OCI-LY3 (cell line): ENCODE measurements at regions not wholly inside any gene's neighbourhood (a gene's known extent, or its start where the extent isn't known, plus 50 kb on each side); places are given as distances from the start of the nearest gene placed in this dataset.

Experiments
- H2AFZ ChIP-seq: fragments of 200-600, 300-600 bp; shearing (Covaris generic); 2 replicates; pipeline ENCODE4 v1.6.0; 2014; ENCODE audit warnings: antibody characterized with exemption, low read depth, low read length
- H3K27ac ChIP-seq: fragments of 200-600, 300-600 bp; sonication (generic); 2 replicates; pipeline ENCODE4 v1.5.1; 2014; ENCODE audit warnings: mild to moderate bottlenecking, low read length, moderate library complexity, mixed read lengths
- H3K27me3 ChIP-seq: fragments of 200-600, 300-600 bp; sonication (generic); 2 replicates; pipeline ENCODE4 v1.6.1; 2014; ENCODE audit warnings: low read depth, low read length, mixed read lengths
- H3K36me3 ChIP-seq: fragments of 200-600, 300-600 bp; sonication (generic); replicated peaks from 2 replicates; pipeline ENCODE3; 2014; ENCODE audit warnings: low read depth, low read length, mixed read lengths
- H3K4me1 ChIP-seq: fragments of 300-600, 200-600 bp; sonication (generic); 2 replicates; pipeline ENCODE4 v1.6.1; 2014; ENCODE audit warnings: low read length, mixed read lengths
- H3K4me2 ChIP-seq: fragments of 200-600, 300-600 bp; sonication (generic); 2 replicates; pipeline ENCODE4 v1.6.1; 2014; ENCODE audit warnings: low read length, mixed read lengths
- H3K4me3 ChIP-seq: fragments of 300-600, 200-600 bp; sonication (generic); 2 replicates; pipeline ENCODE4 v1.5.1; 2014; ENCODE audit warnings: antibody characterized with exemption, mild to moderate bottlenecking, low read length, moderate library complexity
- H3K79me2 ChIP-seq: fragments of 300-600, 200-600 bp; shearing (Covaris generic); 2 replicates; pipeline ENCODE4 v1.6.1; 2014; ENCODE audit warnings: mild to moderate bottlenecking, low read length, mixed read lengths
- H3K9ac ChIP-seq: fragments of 300-600, 200-600 bp; shearing (Covaris generic); 2 replicates; pipeline ENCODE4 v1.6.0; 2014; ENCODE audit warnings: mild to moderate bottlenecking, low read length, moderate library complexity
- H3K9me3 ChIP-seq: fragments of 200-600, 300-600 bp; shearing (Covaris generic); 2 replicates; pipeline ENCODE4 v1.6.1; 2014; ENCODE audit warnings: low read length, mixed read lengths; ENCODE audit not compliant: insufficient read depth
- H4K20me1 ChIP-seq: fragments of 200-600, 300-600 bp; sonication (generic); 2 replicates; pipeline ENCODE4 v1.6.1; 2016; ENCODE audit warnings: low read length, mixed read lengths; ENCODE audit not compliant: insufficient read depth
- CTCF ChIP-seq: fragments of 200-600, 300-600 bp; sonication (generic); IDR thresholded peaks from 2 replicates; pipeline ENCODE4 v1.5.1; 2014; ENCODE audit warnings: antibody characterized with exemption, low read length, low read depth
- EZH2phosphoT487 ChIP-seq: fragments of 200-600 bp; shearing (Covaris generic); IDR thresholded peaks from 2 replicates; pipeline ENCODE4 v1.6.1; 2018; ENCODE audit warnings: antibody characterized with exemption, mixed run types, low read depth

- Histone ChIP-seq H2AFZ (no peak overlapping the region), H3K4me3 (no peak overlapping the region), H3K36me3 (no peaks in the 10 kb centered on the region), H3K27me3 (no peaks in the 10 kb centered on the region), H3K27ac (no peak overlapping the region), H3K4me2 (no peak overlapping the region; the same call in 1 of the 2 replicates), H3K9me3 (no peaks in the 10 kb centered on the region), H3K79me2 (no peaks in the 10 kb centered on the region), H3K4me1 (peaks cover 25% of the 10 kb centered on the region), H4K20me1 (no peaks in the 10 kb centered on the region), H3K9ac (no peak overlapping the region)
- TF ChIP-seq EZH2phosphoT487 = no peak
- no peak for TF ChIP-seq CTCF
These were observed 286.5 kb upstream of the JARID2 start for GRCh38 chr6:14959324-14959885.

GRCh38 chr6:14964556-14965270 lies 281.2 kb upstream of the JARID2 start:
- Histone ChIP-seq H3K36me3 (no peaks in the 10 kb centered on the region), H3K27ac (no peak overlapping the region)

GRCh38 chr6:14965424-14966075 lies 280.3 kb upstream of the JARID2 start:
- no peak overlapping the region for H3K4me3 ChIP-seq
- H3K9me3 ChIP-seq = no peaks in the 10 kb centered on the region
- no peaks in the 10 kb centered on the region for H3K79me2 ChIP-seq
- H3K4me1 ChIP-seq = no peaks in the 10 kb centered on the region
- H2AFZ ChIP-seq = no peak overlapping the region
- H3K9ac ChIP-seq = no peak overlapping the region
- no peaks in the 10 kb centered on the region for H4K20me1 ChIP-seq
- no peaks in the 10 kb centered on the region for H3K27me3 ChIP-seq
- H3K27ac ChIP-seq = no peak overlapping the region
- TF ChIP-seq CTCF (no peak), EZH2phosphoT487 (no peak)
- H3K36me3 ChIP-seq = no peaks in the 10 kb centered on the region
- H3K4me2 ChIP-seq = no peak overlapping the region

More at GRCh38 chr6:14964556-14965270, 281.2 kb upstream of the JARID2 start:
- H3K4me2 ChIP-seq = no peak overlapping the region
- no peaks in the 10 kb centered on the region for H4K20me1 ChIP-seq
- no peaks in the 10 kb centered on the region for H3K79me2 ChIP-seq
- H3K9ac ChIP-seq = no peak overlapping the region
- no peak for TF ChIP-seq EZH2phosphoT487
- TF ChIP-seq CTCF = no peak
- no peak overlapping the region for H3K4me3 ChIP-seq
- H3K4me1 ChIP-seq = no peaks in the 10 kb centered on the region
- H3K9me3 ChIP-seq = no peaks in the 10 kb centered on the region
- no peaks in the 10 kb centered on the region for H3K27me3 ChIP-seq
- H2AFZ ChIP-seq = no peak overlapping the region
